NCI-H128 (cell line): ENCODE measurements at regions not wholly inside any gene's neighbourhood (a gene's known extent, or its start where the extent isn't known, plus 50 kb on each side); places are given as distances from the start of the nearest gene placed in this dataset.
"Not testable (repeated sequence)": the region's sequence is repeated elsewhere in the genome, so short reads cannot be mapped to it uniquely, and the experiment has no call there.

Source experiments
- DNase-seq: peaks from one replicate; lab custom pipeline; 2025; ENCODE audit not compliant: unreplicated experiment; lab: John Stamatoyannopoulos, UW

DNA sequence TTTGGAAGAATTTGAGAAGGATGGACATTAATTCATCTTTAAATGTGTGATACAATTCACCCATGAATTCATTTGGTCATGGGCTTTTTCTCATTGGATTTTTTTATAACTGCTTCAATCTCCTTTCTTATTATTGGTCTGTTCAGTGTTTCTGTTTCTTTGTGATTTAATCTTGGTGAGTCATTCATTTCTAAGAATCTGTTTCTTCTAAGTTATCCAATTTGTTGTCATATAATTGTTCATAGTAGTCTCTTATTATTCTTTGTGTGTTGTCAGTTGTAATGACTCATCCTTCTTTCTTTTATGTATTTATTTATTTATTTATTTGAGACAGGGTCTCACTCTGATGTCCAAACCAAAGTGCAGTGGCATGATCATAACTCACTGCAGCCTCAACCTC, 146.1 kb upstream of the ZNF267 start:
- DNase-seq, result no peak

DNA sequence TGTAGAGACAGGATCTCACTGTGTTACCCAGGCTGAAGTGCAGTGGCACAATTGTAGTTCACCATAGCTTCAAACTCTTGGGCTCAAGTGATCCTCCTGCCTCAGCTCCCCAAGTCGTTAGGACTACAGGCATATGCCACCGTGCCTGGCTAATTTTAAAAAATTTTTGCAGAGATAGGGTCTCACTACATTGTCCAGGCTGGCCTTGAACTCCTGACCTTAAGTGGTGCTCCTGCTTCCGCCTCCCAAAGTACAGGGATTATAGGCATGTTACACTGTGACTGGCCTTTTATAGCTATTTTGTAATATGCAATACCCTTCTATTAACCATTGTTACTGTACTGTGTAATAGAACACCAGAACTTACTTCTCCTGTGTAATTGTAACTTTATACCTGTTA, 139.3 kb upstream of the ZNF267 start:
- no peak for DNase-seq

DNA sequence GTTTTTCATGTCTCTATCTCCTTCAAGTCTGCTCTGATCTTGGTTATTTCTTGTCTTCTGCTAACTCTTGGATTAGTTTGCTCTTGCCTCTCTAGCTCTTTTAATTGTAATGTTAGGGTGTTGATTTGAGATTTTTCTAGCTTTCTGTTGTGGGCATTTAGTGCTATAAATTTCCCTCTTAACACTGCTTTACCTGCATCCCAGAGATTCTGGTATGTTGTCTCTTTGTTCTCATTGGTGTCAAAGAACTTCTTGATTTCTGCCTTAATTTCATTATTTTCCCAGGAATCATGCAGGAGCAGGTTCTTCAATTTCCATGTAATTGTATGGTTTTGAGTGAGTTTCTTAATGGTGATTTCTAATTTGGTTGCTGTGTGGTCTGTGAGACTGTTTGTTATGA, 128.5 kb upstream of the ZNF267 start:
- DNase-seq, result not testable (repeated sequence)

DNA sequence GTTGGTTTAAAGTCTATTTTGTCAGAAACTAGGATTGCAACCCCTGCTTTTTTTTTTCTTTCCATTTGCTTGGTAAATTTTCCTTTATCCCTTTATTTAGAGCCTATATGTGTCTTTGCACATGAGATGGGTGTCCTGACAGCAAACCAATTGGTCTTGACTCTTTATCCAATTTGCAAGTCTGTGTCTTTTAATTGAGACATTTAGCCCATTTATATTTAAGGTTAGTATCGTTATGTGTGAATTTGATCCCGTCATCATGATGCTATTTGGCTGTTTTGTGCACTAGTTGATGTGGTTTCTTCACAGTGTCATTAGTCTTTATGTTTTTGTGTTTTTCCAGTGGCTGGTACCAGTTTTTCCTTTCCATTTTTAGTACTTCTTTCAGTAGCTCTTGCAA, 127.7 kb upstream of the ZNF267 start:
- DNase-seq, result no peak

DNA sequence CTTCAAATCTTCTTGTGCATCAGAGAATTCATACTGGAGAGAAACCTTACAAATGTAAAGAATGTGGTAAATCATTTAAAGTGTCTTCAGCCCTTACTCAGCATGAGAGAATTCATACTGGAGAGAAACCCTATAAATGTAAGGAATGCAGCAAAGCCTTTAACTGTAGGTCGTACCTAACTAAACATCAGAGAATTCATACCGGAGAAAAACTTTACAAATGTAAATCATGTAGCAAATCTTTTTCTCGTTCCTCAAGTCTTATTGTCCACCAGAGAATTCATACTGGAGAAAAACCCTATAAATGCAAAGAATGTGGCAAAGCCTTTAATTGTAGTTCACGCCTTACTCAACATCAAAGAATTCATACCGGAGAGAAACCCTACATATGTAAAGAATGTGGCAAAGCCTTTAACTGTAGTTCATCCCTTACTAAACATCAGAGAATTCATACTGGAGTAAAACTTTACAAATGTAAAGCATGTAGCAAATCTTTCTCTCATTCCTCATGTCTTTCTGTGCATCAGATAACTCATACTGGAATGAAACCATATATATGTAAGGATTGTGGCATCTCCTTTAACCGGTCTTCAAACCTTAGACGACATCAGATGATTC, 118.5 kb upstream of the ZNF267 start:
- DNase-seq, result no peak

DNA sequence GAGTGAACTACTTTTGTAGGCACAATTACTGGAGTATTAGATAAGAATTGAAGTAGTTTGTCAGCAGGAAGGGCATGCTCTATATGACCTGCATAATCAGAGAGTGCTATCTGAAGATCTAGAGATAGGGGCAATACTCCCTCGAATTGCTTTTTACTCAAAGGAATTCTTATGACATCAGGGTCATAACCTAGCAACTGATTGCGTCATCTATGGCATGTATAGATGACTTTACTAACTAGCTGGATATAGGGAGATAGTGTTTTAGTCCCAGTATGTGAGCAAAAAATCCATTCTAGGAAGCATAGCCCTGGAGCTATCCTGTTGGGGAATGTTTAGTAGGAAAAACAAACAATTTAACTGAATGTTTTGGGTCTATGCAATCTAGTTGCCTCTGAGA, 109.5 kb upstream of the ZNF267 start:
- DNase-seq, result no peak

DNA sequence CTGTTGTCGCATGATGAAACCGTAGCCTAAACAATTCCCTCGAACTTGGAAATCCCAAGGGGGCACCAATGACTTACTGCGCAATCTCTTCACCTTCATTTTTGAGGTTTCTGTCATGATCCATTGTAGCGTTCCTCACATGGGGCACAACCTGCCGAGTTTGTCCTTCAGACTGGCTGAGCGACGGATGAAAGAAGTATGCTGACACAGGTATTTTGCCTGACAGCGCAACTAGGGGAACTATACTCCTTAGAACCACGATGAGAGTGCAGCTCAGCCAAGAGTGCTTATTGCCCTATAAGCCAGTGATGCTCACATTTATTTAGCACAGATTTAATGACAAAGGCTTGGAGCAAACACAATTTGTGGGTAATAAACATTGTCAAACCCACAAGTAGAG, 106.3 kb upstream of the ZNF267 start:
- DNase-seq, result no peak

DNA sequence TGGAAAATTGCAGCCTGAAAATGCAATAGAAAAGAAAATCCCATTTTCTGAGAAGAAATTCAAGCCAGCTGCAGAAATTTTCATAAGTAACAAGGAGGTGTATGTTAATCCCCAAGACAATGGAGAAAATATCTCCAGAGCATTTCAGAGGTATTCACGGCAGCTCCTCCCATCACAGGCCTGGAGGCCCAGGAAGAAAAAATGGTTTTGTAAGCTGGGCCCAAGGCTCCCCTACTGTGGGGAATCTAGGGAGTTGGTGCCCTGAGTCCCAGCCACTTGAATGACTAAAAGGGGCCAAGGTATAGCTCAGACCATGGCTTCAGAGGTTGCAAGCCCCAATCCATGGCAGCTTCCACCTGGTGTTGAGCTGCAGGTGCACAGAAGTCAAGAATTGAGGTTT, 93.3 kb upstream of the ZNF267 start:
- DNase-seq, result no peak

DNA sequence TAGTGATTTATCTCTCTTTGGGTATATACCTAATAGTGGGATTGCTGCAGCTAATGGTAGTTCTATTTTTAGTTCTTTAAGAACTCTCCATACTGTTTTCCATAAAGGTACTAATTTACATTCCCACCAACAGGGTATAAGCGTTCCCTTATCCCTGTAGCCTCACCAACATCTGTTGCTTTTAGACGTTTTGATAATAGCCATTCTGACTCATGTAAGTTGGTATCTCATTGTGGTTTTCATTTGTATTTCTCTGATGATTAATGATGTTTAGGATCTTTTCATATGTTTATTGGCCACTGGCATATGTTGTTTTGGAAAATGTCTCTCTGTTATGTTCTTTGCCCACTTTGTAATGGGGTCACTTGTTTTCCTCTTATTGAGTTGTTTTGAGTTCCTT, 88.5 kb upstream of the ZNF267 start:
- DNase-seq, result no peak

DNA sequence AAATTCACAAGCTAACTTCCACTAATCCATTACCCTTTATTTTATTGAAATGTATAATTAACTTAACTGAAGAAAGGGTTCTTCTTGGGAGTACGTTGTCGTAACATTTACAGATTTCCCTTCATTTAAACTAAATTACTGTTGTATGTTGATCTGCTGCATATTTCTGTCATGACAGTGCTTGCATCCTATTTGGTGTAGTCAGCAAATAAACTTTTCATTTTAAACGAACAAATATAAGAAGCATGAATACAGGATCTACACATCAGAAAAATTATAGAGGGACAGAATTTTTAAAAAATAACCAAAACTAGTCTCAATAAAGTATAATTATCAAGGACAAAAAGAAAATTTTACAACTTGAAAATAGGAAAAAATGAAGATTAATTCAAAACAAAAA, 66.5 kb upstream of the ZNF267 start:
- DNase-seq, result no peak

DNA sequence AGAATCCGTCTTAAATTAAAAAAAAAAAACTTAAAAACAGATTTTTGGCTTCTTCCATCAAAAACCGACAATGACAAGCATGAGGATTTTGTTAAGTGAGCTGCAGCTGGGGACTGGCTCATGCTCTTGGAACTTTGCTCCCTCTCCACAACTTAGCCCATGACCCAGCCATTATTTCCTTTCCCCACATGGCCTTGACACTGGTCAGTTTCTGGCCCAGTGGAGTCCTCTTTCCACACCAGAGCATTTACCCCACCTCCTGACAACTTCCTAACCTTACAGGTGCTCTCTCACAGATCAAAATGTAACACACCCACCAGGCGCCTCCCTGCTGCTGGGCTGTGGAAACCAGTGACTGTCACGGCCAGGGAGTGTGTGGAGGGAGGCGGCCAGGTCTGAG, 62.7 kb upstream of the ZNF267 start:
- no peak for DNase-seq

DNA sequence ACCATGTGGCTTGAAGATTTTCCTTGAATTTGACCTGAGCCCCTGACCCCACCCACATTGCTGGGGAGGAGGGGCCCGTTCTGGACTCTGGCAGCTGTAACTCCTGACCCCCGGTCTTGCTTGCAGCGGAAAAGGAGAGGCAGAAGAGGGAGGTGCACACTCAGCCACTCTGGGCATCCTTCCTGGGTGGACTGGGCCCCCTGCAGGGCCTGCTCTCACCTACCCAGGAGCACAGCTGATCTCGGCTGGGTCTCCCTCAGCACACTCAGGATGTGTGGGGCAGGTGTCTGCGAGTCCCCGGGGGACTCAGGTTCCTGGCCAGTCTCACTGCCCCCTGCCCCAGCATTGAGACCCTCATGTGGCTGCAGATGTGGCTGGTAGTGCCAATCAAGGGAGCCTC, 57.5 kb upstream of the ZNF267 start:
- DNase-seq, result not testable (repeated sequence)

DNA sequence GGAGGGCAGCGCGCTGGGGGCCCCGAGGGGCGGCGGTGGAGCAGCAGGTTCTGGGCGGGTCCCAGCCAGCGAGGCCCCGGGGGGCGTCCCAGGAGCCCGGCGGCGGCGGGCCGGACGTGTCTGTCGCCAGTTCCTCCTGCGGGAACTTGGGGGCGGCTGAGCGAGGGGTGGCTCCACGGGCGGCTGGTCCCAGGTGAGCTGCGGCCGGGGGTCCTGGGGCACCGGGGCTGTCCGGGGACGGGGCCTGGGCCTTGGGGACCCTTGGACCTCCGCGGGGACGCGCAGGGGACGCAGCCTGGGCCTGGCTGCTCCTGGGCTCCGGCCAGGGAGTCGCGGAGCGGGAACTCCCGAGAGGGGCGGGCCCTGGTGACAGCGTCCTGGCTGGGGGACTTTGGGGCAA, 54.2 kb upstream of the ZNF267 start:
- DNase-seq, result no peak

DNA sequence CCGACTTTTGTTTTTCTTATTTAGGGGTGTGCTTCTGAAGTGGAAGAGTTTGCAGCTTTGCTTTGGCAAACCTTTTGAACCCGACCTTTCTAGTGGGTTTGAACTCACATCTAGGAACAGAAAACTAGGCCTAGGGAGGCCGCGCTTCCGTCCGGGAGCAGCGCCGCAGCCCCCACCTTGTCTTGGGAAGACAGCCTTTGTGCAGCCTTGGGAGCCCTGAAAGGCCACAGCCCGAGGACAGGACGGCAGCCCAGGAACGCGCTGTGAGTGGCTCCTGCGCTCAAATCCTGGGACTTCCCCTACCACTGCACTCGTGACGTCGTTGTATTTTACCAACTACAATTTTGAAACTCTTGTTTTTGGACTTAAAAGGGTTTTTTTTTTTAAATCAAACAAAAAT, 53.7 kb upstream of the ZNF267 start:
- DNase-seq, result no peak
